ENCODE measurements at regions not wholly inside any gene's neighbourhood (a gene's known extent, or its start where the extent isn't known, plus 50 kb on each side); places are given as distances from the start of the nearest gene placed in this dataset.

DNA sequence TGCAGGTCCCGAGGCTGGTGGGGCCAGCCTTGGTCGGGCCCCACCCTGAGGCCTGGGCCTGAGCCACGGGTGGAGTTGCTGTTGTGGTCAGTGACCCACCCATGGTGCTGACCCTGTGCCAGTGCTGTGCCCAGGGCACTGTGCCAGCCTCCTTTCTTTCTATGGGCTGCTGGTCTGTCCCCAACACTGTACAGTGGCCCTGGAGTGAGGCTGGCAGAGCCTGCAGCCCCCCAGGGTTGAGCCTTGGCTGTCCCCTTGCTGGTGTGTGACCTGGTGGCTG lies 1235.7 kb downstream of the BRD1 start:
- in situ Hi-C loops (cut with MboI; ENCODE audit: low sequenced_read_pairs): no loop called here
- no peak overlapping the region for H2BK20ac ChIP-seq (ENCODE audit: low read depth, low read length)
- no peak overlapping the region for H2BK5ac ChIP-seq (ENCODE audit: low read depth, low read length, poor library complexity, severe bottlenecking)
- H4K5ac ChIP-seq (ENCODE audit: low read depth, low read length): no peak overlapping the region
- CTCF ChIA-PET: no interaction called here
- no peak overlapping the region for H2AK9ac ChIP-seq (replicated peaks; ENCODE audit: low read depth, low read length, poor library complexity)
- POLR2A ChIA-PET (ENCODE audit: unreplicated experiment): no interaction called here
- H2AFZ ChIP-seq (replicated peaks; ENCODE audit: low read length, poor library complexity): no peak overlapping the region
- DNase-seq (no peak), ATAC-seq (ENCODE audit: low read depth) (no peak)
- H4K8ac ChIP-seq (ENCODE audit: low read depth in 2 of 2, low read length in 2 of 2): no peak overlapping the region
- no peak overlapping the region for H2BK120ac ChIP-seq (ENCODE audit: low read depth, low read length)
- H3K4me1 ChIP-seq (ENCODE audit: control insufficient read depth, insufficient read depth, low read length): no peaks in the 10 kb centered on the region
- no peaks in the 10 kb centered on the region for H3K79me1 ChIP-seq (ENCODE audit: low read depth in 1 of 2, low read length in 2 of 2)
- intact Hi-C loops (cut with micrococcal nuclease): no loop called here
- no peak for TF ChIP-seq CEBPB (IDR thresholded peaks at IDR 0.05; ENCODE audit: low read depth, low read length)
- no peak for TF ChIP-seq NFE2L2 (IDR thresholded peaks at IDR 0.05; ENCODE audit: low read depth, low read length)
- TF ChIP-seq, protein P1, sequence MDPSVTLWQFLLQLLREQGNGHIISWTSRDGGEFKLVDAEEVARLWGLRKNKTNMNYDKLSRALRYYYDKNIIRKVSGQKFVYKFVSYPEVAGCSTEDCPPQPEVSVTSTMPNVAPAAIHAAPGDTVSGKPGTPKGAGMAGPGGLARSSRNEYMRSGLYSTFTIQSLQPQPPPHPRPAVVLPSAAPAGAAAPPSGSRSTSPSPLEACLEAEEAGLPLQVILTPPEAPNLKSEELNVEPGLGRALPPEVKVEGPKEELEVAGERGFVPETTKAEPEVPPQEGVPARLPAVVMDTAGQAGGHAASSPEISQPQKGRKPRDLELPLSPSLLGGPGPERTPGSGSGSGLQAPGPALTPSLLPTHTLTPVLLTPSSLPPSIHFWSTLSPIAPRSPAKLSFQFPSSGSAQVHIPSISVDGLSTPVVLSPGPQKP (IDR thresholded peaks at IDR 0.05; ENCODE audit: borderline replicate concordance, low read depth, low read length): no peak
- TF ChIP-seq, protein P2, sequence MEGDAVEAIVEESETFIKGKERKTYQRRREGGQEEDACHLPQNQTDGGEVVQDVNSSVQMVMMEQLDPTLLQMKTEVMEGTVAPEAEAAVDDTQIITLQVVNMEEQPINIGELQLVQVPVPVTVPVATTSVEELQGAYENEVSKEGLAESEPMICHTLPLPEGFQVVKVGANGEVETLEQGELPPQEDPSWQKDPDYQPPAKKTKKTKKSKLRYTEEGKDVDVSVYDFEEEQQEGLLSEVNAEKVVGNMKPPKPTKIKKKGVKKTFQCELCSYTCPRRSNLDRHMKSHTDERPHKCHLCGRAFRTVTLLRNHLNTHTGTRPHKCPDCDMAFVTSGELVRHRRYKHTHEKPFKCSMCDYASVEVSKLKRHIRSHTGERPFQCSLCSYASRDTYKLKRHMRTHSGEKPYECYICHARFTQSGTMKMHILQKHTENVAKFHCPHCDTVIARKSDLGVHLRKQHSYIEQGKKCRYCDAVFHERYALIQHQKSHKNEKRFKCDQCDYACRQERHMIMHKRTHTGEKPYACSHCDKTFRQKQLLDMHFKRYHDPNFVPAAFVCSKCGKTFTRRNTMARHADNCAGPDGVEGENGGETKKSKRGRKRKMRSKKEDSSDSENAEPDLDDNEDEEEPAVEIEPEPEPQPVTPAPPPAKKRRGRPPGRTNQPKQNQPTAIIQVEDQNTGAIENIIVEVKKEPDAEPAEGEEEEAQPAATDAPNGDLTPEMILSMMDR (conservative IDR thresholded peaks at IDR 0.05; ENCODE audit: low read depth, low read length): no peak
- TF ChIP-seq RAD21 (IDR thresholded peaks at IDR 0.05; ENCODE audit: low read length): no peak
- no peak for TF ChIP-seq MAZ (IDR thresholded peaks at IDR 0.05; ENCODE audit: borderline replicate concordance, low read depth, low read length)
- TF ChIP-seq BHLHE40 (IDR thresholded peaks at IDR 0.05; ENCODE audit: low read depth, low read length): no peak
- H3K4ac ChIP-seq (ENCODE audit: low read depth, low read length): no peak overlapping the region
- H3K36me3 ChIP-seq (ENCODE audit: control insufficient read depth, insufficient read depth, low read length): no peaks in the 10 kb centered on the region
- dilution Hi-C loops (cut with HindIII; ENCODE audit: low sequenced_read_pairs, unreplicated experiment): no loop called here
- no peak overlapping the region for H3K27ac ChIP-seq (ENCODE audit: insufficient read depth, low read length)
- no peak overlapping the region for H3K23ac ChIP-seq (ENCODE audit: low read depth, low read length)
- H3K9ac ChIP-seq (ENCODE audit: low read depth, low read length): no peak overlapping the region
- H2BK15ac ChIP-seq (ENCODE audit: low read depth, low read length): no peak overlapping the region
- 51% methylated on average over 3 of the region's 3 CpGs; no CpG with 5 or more reads in 1 of the 2 experiments for WGBS, 2 experiments (ENCODE audit: extremely low coverage in 2 of 2, insufficient read length in 1 of 2)
- no peak overlapping the region for H3K56ac ChIP-seq (ENCODE audit: extremely low read depth, insufficient read depth, low read length)
- H4K91ac ChIP-seq (ENCODE audit: insufficient read depth, low read depth, low read length): no peak overlapping the region
- H3K14ac ChIP-seq (replicated peaks; ENCODE audit: low read depth, low read length): no peak overlapping the region
- no peak overlapping the region for H2AK5ac ChIP-seq (ENCODE audit: low read depth, low read length)
- peaks cover 62% of the 10 kb centered on the region for H3K9me3 ChIP-seq (ENCODE audit: control insufficient read depth, insufficient read depth, low read length)
- no peak overlapping the region for H3K18ac ChIP-seq (ENCODE audit: low read depth, low read length)
- H3K27me3 ChIP-seq (ENCODE audit: control insufficient read depth, insufficient read depth, low read length): no peaks in the 10 kb centered on the region
- H3K4me2 ChIP-seq (ENCODE audit: low read depth, low read length): no peak overlapping the region
- BruUV-seq (replicated peaks): no TSS peak
- H3K9me1 ChIP-seq (ENCODE audit: insufficient read depth, low read length): no peaks in the 10 kb centered on the region
- H4K20me1 ChIP-seq (ENCODE audit: insufficient read depth, low read length): no peaks in the 10 kb centered on the region
- H3K4me3 ChIP-seq (ENCODE audit: insufficient read depth, low read depth, low read length): no peak overlapping the region

All from IMR-90 (cell line).